ENCODE measurements at regions not wholly inside any gene's neighbourhood (a gene's known extent, or its start where the extent isn't known, plus 50 kb on each side); places are given as distances from the start of the nearest gene placed in this dataset.

GRCh38 chr15:88391700-88392099 is 75.5 kb downstream of the MRPL46 start:
- no peaks in the 10 kb centered on the region for H3K9me3 ChIP-seq (replicated peaks in 1 of 3)
- intact Hi-C loops (cut with DNase I), result no loop called here
- H3K27me3 ChIP-seq, result no peaks in the 10 kb centered on the region
- DNase-seq, result no peak
- H3K27ac ChIP-seq, result no peak overlapping the region
- WGBS, 4 donors, result 60 to 89% (median 77%) methylated on average over 2 of the region's 2 CpGs
- no peak overlapping the region for H3K4me3 ChIP-seq
- H3K4me1 ChIP-seq (replicated peaks in 1 of 2), result no peaks in the 10 kb centered on the region
- no peaks in the 10 kb centered on the region for H3K36me3 ChIP-seq (replicated peaks in 1 of 2)
- TF ChIP-seq, protein P1, sequence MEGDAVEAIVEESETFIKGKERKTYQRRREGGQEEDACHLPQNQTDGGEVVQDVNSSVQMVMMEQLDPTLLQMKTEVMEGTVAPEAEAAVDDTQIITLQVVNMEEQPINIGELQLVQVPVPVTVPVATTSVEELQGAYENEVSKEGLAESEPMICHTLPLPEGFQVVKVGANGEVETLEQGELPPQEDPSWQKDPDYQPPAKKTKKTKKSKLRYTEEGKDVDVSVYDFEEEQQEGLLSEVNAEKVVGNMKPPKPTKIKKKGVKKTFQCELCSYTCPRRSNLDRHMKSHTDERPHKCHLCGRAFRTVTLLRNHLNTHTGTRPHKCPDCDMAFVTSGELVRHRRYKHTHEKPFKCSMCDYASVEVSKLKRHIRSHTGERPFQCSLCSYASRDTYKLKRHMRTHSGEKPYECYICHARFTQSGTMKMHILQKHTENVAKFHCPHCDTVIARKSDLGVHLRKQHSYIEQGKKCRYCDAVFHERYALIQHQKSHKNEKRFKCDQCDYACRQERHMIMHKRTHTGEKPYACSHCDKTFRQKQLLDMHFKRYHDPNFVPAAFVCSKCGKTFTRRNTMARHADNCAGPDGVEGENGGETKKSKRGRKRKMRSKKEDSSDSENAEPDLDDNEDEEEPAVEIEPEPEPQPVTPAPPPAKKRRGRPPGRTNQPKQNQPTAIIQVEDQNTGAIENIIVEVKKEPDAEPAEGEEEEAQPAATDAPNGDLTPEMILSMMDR (IDR thresholded peaks at IDR 0.05), result no peak
- TF ChIP-seq POLR2A (IDR thresholded peaks at IDR 0.05), result no peak

- intact Hi-C loops (cut with DNase I), result no loop called here
- no peak for DNase-seq
Measured at GRCh38 chr15:88391006-88391405, 76.2 kb downstream of the MRPL46 start.

DNA sequence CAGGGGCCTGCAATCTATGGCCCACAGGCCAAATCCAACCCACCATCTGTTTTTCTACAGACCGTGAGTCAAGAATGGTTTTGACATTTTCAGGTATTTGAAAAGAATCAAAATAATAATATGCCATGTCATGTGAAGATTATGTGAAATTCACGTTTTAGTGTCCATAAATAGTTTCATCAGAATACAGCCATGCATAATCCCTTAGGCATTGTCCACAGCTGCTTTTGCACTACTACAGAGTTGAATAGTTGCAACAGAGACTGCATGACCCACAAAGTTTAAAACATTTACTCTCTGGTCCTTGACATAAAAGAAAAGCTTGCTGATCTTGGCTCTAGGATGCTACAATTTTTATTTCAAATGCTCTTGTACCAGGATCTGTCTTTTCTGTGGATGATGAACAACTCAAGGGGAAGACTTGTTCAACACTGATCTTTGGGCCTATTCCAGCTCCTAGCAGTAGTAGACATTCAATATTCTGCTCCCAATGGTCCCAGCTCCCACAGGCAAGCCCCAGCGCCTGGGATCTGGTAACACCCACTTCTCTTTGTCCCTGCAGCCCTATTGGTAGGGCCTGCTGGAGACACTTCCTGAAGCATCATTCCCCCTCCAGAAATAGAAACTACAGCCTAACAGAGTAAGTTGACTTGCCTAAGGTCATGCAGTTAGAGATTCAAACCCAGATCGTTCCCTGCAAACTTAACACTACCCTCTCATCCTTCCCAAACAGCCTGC is 76.9 kb downstream of the MRPL46 start:
- intact Hi-C loops (cut with DNase I), result no loop called here
- DNase-seq, result no peak
- TF ChIP-seq, protein P1 (IDR thresholded peaks at IDR 0.05), result no peak
- no peak for TF ChIP-seq POLR2A (IDR thresholded peaks at IDR 0.05)
- H3K9me3 ChIP-seq (replicated peaks in 1 of 3), result no peaks in the 10 kb centered on the region
- H3K27ac ChIP-seq, result no peak overlapping the region
- no peak overlapping the region for H3K4me3 ChIP-seq
- H3K27me3 ChIP-seq, result no peaks in the 10 kb centered on the region
- H3K4me1 ChIP-seq (replicated peaks in 1 of 2), result no peaks in the 10 kb centered on the region
- H3K36me3 ChIP-seq (replicated peaks in 1 of 2), result no peaks in the 10 kb centered on the region
- WGBS, 4 donors, result 59 to 79% (median 63%) methylated on average over 4 of the region's 4 CpGs

More at GRCh38 chr15:88391006-88391405, 76.2 kb downstream of the MRPL46 start:
- Histone ChIP-seq H3K27ac (no peak overlapping the region), H3K27me3 (no peaks in the 10 kb centered on the region), H3K9me3 (replicated peaks in 1 of 3) (no peaks in the 10 kb centered on the region), H3K4me1 (replicated peaks in 1 of 2) (no peaks in the 10 kb centered on the region), H3K36me3 (replicated peaks in 1 of 2) (no peaks in the 10 kb centered on the region), H3K4me3 (no peak overlapping the region)
- TF ChIP-seq, protein P1 (IDR thresholded peaks at IDR 0.05), result no peak
- no peak for TF ChIP-seq POLR2A (IDR thresholded peaks at IDR 0.05)
- WGBS, 4 donors, result 84 to 85% (median 85%) methylated on average over 7 to 12 of the region's 12 CpGs

GRCh38 chr15:88389120-88389519 is 78.1 kb downstream of the MRPL46 start:
- H3K36me3 ChIP-seq (replicated peaks in 1 of 2), result no peaks in the 10 kb centered on the region
- intact Hi-C loops (cut with DNase I), result no loop called here
- DNase-seq, result no peak
- H3K27ac ChIP-seq, result no peak overlapping the region
- H3K27me3 ChIP-seq, result no peaks in the 10 kb centered on the region
- H3K4me1 ChIP-seq (replicated peaks in 1 of 2), result no peaks in the 10 kb centered on the region
- no peaks in the 10 kb centered on the region for H3K9me3 ChIP-seq (replicated peaks in 1 of 3)
- H3K4me3 ChIP-seq, result no peak overlapping the region
- 90 to 94% (median 93%) methylated on average over 5 of the region's 5 CpGs for WGBS, 4 donors
- TF ChIP-seq, protein P1 (IDR thresholded peaks at IDR 0.05), result no peak
- no peak for TF ChIP-seq POLR2A (IDR thresholded peaks at IDR 0.05)

All from adrenal gland (tissue), 9 donors.